ENCODE measurements at regions not wholly inside any gene's neighbourhood (a gene's known extent, or its start where the extent isn't known, plus 50 kb on each side); places are given as distances from the start of the nearest gene placed in this dataset.

GRCh38 chr6:23940466-23940865, 185.5 kb upstream of the NRSN1 start:
- no peak for TF ChIP-seq CTCF (IDR thresholded peaks at IDR 0.05)
- no peak for TF ChIP-seq POLR2A (IDR thresholded peaks at IDR 0.05)
